MM.1S (cell line): ENCODE measurements at regions not wholly inside any gene's neighbourhood (a gene's known extent, or its start where the extent isn't known, plus 50 kb on each side); places are given as distances from the start of the nearest gene placed in this dataset.

Experiments
- DNase-seq: peaks from one replicate; pipeline ENCODE4 v3.0.0-alpha.2; 2015
- H2AFZ ChIP-seq: fragments of 300-600 bp; sonication (generic); 2 replicates; pipeline ENCODE4 v1.6.0; 2016; ENCODE audit warnings: antibody characterized with exemption, low read length
- H3F3A ChIP-seq: fragments of 300-600 bp; sonication (generic); 2 replicates; pipeline ENCODE4 v1.6.1; 2016; ENCODE audit warnings: mild to moderate bottlenecking, antibody characterized with exemption, low read length, moderate library complexity, mixed read lengths; ENCODE audit not compliant: insufficient read depth
- H3K27ac ChIP-seq: fragments of 300-600 bp; sonication (generic); 2 replicates; pipeline ENCODE4 v1.5.1; 2016; ENCODE audit warnings: mild to moderate bottlenecking, low read length
- H3K27me3 ChIP-seq: fragments of 300-600 bp; sonication (generic); replicated peaks from 2 replicates; pipeline ENCODE4 v1.6.0; 2016; ENCODE audit warnings: low read length; ENCODE audit not compliant: insufficient read depth
- H3K36me3 ChIP-seq: fragments of 300-600 bp; sonication (generic); replicated peaks from 2 replicates; pipeline ENCODE4 v1.6.1; 2016; ENCODE audit warnings: mild to moderate bottlenecking, low read length, mixed read lengths; ENCODE audit not compliant: insufficient read depth
- H3K4me1 ChIP-seq: fragments of 300-600 bp; sonication (generic); 2 replicates; pipeline ENCODE4 v1.6.1; 2016; ENCODE audit warnings: low read length, mixed read lengths
- H3K4me2 ChIP-seq: fragments of 300-600 bp; sonication (generic); 2 replicates; pipeline ENCODE4 v1.6.0; 2016; ENCODE audit warnings: low read depth, low read length
- H3K4me3 ChIP-seq: fragments of 300-600 bp; sonication (generic); 2 replicates; pipeline ENCODE4 v1.5.1; 2016; ENCODE audit warnings: low read length, mixed read lengths
- H3K79me2 ChIP-seq: fragments of 300-600 bp; sonication (generic); 2 replicates; pipeline ENCODE4 v1.6.1; 2016; ENCODE audit warnings: mixed run types, low read length, mixed read lengths
- H3K9ac ChIP-seq: fragments of 300-600 bp; sonication (generic); 2 replicates; pipeline ENCODE4 v1.6.1; 2016; ENCODE audit warnings: low read length, mixed read lengths
- H3K9me2 ChIP-seq: fragments of 300-600 bp; sonication (generic); replicated peaks from 2 replicates; pipeline ENCODE4 v1.6.1; 2016; ENCODE audit warnings: mild to moderate bottlenecking, low read length, mixed read lengths; ENCODE audit not compliant: insufficient read depth
- H3K9me3 ChIP-seq: fragments of 300-600 bp; sonication (generic); replicated peaks from 2 replicates; pipeline ENCODE4 v1.6.1; 2016; ENCODE audit warnings: mild to moderate bottlenecking, low read length, mixed read lengths; ENCODE audit not compliant: insufficient read depth
- H4K20me1 ChIP-seq: fragments of 300-600 bp; sonication (generic); 2 replicates; pipeline ENCODE4 v1.6.1; 2016; ENCODE audit warnings: mild to moderate bottlenecking, low read length, moderate library complexity, mixed read lengths; ENCODE audit not compliant: insufficient read depth
- CTCF ChIP-seq: fragments of 300-600 bp; sonication (generic); IDR thresholded peaks from 2 replicates; pipeline ENCODE4 v1.5.1; 2016; ENCODE audit warnings: antibody characterized with exemption, low read length, mixed read lengths
- EZH2 ChIP-seq: fragments of 300-600 bp; sonication (generic); optimal IDR thresholded peaks from 2 replicates; pipeline ENCODE3; 2017; ENCODE audit warnings: low read depth, mild to moderate bottlenecking, antibody characterized with exemption, low read length, mixed read lengths
- EZH2phosphoT487 ChIP-seq: fragments of 300-600 bp; sonication (generic); IDR thresholded peaks from 2 replicates; pipeline ENCODE4 v1.6.1; 2018; ENCODE audit warnings: antibody characterized with exemption, low read length

GRCh38 chr2:226600184-226600583, 199.4 kb downstream of the IRS1 start:
- Histone ChIP-seq H3K36me3 (no peaks in the 10 kb centered on the region), H3K27ac (no peak overlapping the region), H3K27me3 (no peaks in the 10 kb centered on the region), H3K9me3 (no peaks in the 10 kb centered on the region), H3K4me3 (no peak overlapping the region), H3K9me2 (no peaks in the 10 kb centered on the region), H3F3A (no peaks in the 10 kb centered on the region), H3K4me1 (no peaks in the 10 kb centered on the region), H3K9ac (no peak overlapping the region), H3K79me2 (no peaks in the 10 kb centered on the region), H2AFZ (no peak overlapping the region), H3K4me2 (no peak overlapping the region), H4K20me1 (no peaks in the 10 kb centered on the region)
- DNase-seq: no peak
- TF ChIP-seq CTCF (no peak), EZH2phosphoT487 (no peak), EZH2 (no peak)

DNA sequence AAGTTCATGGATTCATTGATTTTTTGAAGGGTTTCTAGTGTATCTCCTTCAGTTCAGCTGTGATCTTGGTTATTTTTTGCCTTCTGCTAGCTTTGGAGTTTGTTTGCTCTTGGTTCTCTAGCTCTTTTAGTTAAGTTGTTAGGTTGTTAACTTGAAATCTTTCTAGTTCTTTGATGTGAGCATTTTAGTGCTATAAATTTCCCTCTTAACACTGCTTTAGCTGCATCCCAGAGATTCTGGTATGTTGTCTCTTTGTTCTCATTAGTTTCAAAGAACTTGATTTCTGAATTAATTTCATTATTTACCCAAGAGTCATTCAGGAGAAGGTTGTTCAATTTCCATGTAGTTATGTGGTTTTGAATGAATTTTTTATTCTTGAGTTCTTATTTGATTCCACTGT, 210.6 kb downstream of the IRS1 start:
- Histone ChIP-seq H3K4me2 (no peak overlapping the region), H3K27me3 (no peaks in the 10 kb centered on the region), H2AFZ (no peak overlapping the region)

GRCh38 chr2:226585130-226585561, 214.5 kb downstream of the IRS1 start:
- Histone ChIP-seq H3K9me3 (no peaks in the 10 kb centered on the region), H3K9me2 (no peaks in the 10 kb centered on the region), H3K4me1 (no peaks in the 10 kb centered on the region), H3K4me3 (no peak overlapping the region), H3K27ac (no peak overlapping the region), H3F3A (no peaks in the 10 kb centered on the region), H2AFZ (no peak overlapping the region), H3K27me3 (no peaks in the 10 kb centered on the region), H3K4me2 (no peak overlapping the region), H4K20me1 (no peaks in the 10 kb centered on the region), H3K36me3 (no peaks in the 10 kb centered on the region), H3K79me2 (no peaks in the 10 kb centered on the region), H3K9ac (no peak overlapping the region)
- TF ChIP-seq CTCF (no peak), EZH2phosphoT487 (no peak), EZH2 (no peak)
- no peak for DNase-seq

More for the DNA sequence above, 210.6 kb downstream of the IRS1 start:
- H4K20me1 ChIP-seq: no peaks in the 10 kb centered on the region
- H3K36me3 ChIP-seq: no peaks in the 10 kb centered on the region
- TF ChIP-seq EZH2phosphoT487 (no peak), CTCF (no peak), EZH2 (no peak)
- H3F3A ChIP-seq: no peaks in the 10 kb centered on the region
- H3K79me2 ChIP-seq: no peaks in the 10 kb centered on the region
- no peak overlapping the region for H3K9ac ChIP-seq
- no peak overlapping the region for H3K4me3 ChIP-seq
- H3K27ac ChIP-seq: no peak overlapping the region
- DNase-seq: no peak
- H3K4me1 ChIP-seq: no peaks in the 10 kb centered on the region
- H3K9me2 ChIP-seq: no peaks in the 10 kb centered on the region
- no peaks in the 10 kb centered on the region for H3K9me3 ChIP-seq
